Hepatic stellate cell (primary cell): ENCODE measurements at regions not wholly inside any gene's neighbourhood (a gene's known extent, or its start where the extent isn't known, plus 50 kb on each side); places are given as distances from the start of the nearest gene placed in this dataset.

Experiments
- DNase-seq: peaks from one replicate; pipeline ENCODE4 v3.0.0; 2011; ENCODE audit warnings: low spot score

DNA sequence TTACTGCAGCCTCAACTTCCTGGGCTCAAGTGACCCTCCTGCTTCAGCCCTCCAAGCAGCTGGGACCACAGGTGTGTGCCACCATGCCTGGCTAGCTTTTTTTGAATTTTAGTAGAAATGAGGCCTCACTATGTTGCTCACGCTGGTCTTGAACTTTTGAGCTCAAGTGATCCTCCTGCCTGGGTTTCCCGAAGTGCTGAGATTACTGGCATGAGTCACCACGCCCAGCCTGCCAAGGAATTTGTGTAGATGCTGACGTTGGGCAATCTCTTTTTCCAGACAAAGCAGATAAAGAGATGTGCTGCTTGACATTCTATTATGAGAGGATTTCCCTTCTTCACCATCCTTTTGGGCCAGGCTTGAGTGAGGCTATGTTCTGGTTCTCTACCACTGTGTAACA is 254.5 kb upstream of the RPS6KA3 start:
- no peak for DNase-seq

GRCh38 chrX:20519826-20520225 is 253.1 kb upstream of the RPS6KA3 start:
- DNase-seq = no peak

- no peak for DNase-seq
These were observed 252.4 kb upstream of the RPS6KA3 start for GRCh38 chrX:20519146-20519545.

- DNase-seq = no peak
These were observed 250.9 kb upstream of the RPS6KA3 start for GRCh38 chrX:20517565-20517964.

- peak; percentile 26 for DNase-seq
These were observed 249.2 kb upstream of the RPS6KA3 start for GRCh38 chrX:20515841-20516461.

DNA sequence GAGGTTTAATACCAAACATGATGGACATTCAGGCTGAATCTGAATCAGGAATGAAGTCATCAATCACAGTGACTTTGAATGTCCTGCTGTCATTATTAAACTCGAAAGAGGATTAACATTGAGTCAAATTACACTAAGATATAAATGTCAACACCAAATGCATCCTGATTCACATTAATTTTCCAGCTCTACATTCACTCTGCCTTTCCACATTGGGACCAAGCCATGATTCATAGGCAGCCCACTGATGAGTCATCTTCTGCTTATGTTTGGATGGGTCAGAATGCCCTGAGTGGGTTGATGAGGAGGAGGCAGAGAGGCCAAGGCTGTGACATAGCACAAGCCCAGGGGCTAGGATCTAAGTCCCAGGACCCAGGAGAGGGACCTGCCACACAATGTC is 247.6 kb upstream of the RPS6KA3 start:
- DNase-seq = peak; percentile 27

DNA sequence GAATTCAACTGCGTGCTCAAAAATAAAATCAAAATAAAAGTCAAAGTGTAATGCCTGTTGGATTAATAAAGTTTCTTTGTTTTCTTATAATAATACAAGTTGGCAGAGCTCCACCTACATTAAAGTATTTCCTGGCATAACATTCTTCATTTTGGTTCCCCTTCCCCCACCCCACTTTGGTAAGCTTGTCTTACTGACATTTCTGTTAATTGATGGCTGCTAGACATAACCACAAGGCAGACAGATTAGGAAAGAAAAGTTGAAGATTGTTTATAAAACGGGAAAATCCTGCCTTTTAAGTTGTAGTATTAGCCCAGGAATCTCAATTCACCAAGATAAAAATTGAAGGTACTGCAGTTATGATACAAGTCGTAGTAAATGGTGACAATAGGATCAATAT is 246.5 kb upstream of the RPS6KA3 start:
- no peak for DNase-seq

- DNase-seq = no peak
These were observed 245.1 kb upstream of the RPS6KA3 start for GRCh38 chrX:20511792-20512191.

GRCh38 chrX:20507901-20508620 is 241.4 kb upstream of the RPS6KA3 start:
- DNase-seq = no peak

GRCh38 chrX:20506739-20507138 is 240.0 kb upstream of the RPS6KA3 start:
- no peak for DNase-seq

GRCh38 chrX:20500949-20501348 is 234.2 kb upstream of the RPS6KA3 start:
- no peak for DNase-seq

GRCh38 chrX:20500171-20500865 is 233.6 kb upstream of the RPS6KA3 start:
- DNase-seq = no peak

DNA sequence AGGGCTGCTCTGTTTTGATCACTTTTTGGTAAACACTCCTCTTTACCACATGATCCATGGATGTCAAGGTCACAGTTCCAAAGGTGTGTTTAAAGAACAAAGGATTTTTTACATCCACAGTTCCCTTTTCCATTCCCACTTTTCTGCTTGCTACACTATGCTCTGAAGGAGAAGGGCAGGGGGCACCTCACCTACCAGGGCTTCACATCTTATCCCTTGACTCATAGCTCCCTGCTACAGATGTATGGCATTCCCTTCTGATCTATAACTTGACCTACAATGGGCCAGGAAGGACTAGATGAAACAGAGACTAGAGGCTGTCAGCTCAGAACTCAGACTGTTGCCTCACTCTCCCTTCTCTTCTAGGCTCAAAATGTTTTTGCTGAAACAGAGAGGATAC is 233.1 kb upstream of the RPS6KA3 start:
- DNase-seq = no peak

- DNase-seq = no peak
These were observed 232.3 kb upstream of the RPS6KA3 start for GRCh38 chrX:20498851-20499635.

GRCh38 chrX:20495575-20495974 is 228.9 kb upstream of the RPS6KA3 start:
- DNase-seq = no peak

- DNase-seq = no peak
These were observed 221.8 kb upstream of the RPS6KA3 start for GRCh38 chrX:20488473-20488872.

GRCh38 chrX:20487227-20487626 is 220.5 kb upstream of the RPS6KA3 start:
- DNase-seq = peak; percentile 2

GRCh38 chrX:20481632-20482031 is 214.9 kb upstream of the RPS6KA3 start:
- no peak for DNase-seq

DNA sequence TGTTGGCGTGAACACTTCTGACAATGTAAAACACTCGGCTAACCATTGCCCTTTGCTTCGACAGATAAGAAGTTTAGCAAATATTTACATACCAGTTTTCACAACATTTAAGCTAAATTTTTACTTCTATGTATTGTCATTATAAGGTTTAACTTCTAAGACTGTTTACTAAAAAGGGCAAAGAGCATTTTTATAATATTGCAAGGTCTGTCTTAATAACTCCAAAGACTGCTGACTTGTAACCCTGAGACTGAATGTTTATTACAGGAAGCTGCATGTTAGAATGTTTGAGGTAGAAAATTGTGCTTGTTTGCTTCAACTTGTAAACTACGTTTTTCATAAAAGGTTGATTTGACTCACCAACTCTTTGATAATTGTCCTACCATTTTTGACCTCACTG is 213.2 kb upstream of the RPS6KA3 start:
- no peak for DNase-seq

GRCh38 chrX:20479048-20479447 is 212.3 kb upstream of the RPS6KA3 start:
- no peak for DNase-seq

GRCh38 chrX:20477836-20478524 is 211.3 kb upstream of the RPS6KA3 start:
- DNase-seq = no peak

DNA sequence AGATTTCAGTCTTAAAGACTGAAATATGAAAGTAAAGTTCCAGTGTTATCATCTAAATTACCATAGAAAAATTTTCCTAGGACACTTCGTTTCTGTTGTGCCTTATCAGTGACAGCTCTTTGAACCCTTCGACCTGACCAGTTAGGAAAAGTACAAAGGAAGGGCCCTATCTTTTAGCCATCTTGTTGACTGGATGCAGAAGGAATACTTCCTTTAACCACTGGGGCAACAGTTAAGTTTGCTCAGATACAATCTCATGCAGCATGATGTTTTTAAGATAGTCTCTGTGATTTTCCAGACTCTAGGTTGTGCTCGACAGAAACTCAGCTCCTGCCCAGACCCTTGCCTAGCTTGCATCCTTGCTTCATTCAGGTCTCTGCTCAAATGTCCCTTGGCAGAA is 210.5 kb upstream of the RPS6KA3 start:
- no peak for DNase-seq
